Esophagus muscularis mucosa (tissue), 3 donors: ENCODE measurements at regions not wholly inside any gene's neighbourhood (a gene's known extent, or its start where the extent isn't known, plus 50 kb on each side); places are given as distances from the start of the nearest gene placed in this dataset.

ENCODE experiments used
- POLR2A ChIP-seq: fragments of 450-650 bp; IDR thresholded peaks from one replicate; pipeline ENCODE4 v1.6.1; 2017; ENCODE audit warnings: antibody characterized with exemption, moderate library complexity, mild to moderate bottlenecking, low read depth
- POLR2AphosphoS5 ChIP-seq, 2 donors: sonication (generic); formaldehyde crosslinking; IDR thresholded peaks; one replicate each; pipeline ENCODE4 v1.6.1; 2017; ENCODE audit warnings: antibody characterized with exemption in 2 of 2
- TF ChIP-seq, protein P1 (sequence below), 3 experiments: fragments of 200-600 bp in 2 of 3; fragments of 450-650 bp in 1 of 3; sonication (generic) in 2 of 3; IDR thresholded peaks; one replicate each; pipeline ENCODE4 v1.5.1; 2017 to 2019; ENCODE audit warnings: antibody characterized with exemption in 3 of 3, mild to moderate bottlenecking in 2 of 3, moderate library complexity in 1 of 3

DNA sequence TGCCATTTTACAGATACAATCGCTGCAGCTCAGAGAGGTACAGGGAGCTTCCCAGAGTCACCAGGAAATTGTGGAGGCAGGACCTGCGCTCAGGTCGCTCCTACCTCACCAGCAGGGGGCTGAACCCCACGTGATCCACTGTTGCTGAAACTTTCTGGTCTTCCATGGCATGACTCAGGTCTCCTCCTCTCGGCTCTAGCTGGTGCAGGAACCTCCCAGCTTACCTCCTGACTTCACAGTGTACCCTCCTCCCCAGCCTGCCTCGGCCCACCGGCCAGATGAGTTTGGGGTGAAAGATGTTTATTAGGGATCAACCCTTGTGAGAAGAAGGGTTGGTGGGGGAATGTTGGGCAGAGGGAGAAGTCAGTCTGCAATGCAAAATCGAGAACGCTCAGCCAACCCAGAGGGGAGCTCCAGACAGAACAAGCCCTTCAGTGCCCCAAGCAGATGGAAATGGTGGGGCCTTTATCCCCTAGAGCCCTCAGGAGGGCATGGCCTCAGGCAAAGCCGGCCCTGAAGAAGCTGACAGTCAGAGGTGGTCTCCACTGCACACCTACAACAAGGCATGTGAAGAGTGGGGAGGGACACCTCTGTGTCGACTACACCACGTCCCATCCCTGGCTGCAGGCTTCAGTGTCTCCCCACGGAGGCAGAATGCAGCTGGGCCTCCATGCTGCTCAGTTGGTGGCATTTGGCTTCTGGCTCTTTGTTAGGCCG, 118.6 kb upstream of the PRR20G start:
- TF ChIP-seq, protein P1, sequence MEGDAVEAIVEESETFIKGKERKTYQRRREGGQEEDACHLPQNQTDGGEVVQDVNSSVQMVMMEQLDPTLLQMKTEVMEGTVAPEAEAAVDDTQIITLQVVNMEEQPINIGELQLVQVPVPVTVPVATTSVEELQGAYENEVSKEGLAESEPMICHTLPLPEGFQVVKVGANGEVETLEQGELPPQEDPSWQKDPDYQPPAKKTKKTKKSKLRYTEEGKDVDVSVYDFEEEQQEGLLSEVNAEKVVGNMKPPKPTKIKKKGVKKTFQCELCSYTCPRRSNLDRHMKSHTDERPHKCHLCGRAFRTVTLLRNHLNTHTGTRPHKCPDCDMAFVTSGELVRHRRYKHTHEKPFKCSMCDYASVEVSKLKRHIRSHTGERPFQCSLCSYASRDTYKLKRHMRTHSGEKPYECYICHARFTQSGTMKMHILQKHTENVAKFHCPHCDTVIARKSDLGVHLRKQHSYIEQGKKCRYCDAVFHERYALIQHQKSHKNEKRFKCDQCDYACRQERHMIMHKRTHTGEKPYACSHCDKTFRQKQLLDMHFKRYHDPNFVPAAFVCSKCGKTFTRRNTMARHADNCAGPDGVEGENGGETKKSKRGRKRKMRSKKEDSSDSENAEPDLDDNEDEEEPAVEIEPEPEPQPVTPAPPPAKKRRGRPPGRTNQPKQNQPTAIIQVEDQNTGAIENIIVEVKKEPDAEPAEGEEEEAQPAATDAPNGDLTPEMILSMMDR (IDR thresholded peaks at IDR 0.05): no peak
- no peak for TF ChIP-seq POLR2AphosphoS5 (IDR thresholded peaks at IDR 0.05)
- no peak for TF ChIP-seq POLR2A
